ENCODE measurements at regions not wholly inside any gene's neighbourhood (a gene's known extent, or its start where the extent isn't known, plus 50 kb on each side); places are given as distances from the start of the nearest gene placed in this dataset.

DNA sequence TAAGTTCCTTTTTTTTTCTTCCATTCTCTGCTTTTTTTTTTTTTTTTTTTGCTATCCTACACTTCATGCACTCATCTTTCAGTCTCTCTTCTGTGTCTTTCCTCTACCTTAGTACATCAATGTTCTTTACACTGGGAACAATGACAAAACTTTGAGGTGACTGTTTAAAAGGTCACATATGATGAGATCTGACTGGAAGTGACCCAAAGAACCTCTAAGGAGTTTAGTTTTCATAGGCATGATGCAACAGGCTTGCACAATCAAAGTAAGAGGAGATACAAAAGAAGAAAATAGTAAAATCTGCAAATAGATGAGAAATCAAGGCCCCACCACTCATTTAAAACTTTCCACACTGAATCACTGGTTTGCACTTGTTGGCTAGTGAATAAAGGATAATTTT is 840.8 kb downstream of the TBC1D32 start:
- H3K4me3 ChIP-seq (ENCODE audit: extremely low read depth in 1 of 4, insufficient read depth in 2 of 4, low read depth in 3 of 4, low read length in 4 of 4), result no peak overlapping the region
- DNase-seq (ENCODE audit: low read depth in 1 of 2, low spot score in 2 of 2) (no peak), FAIRE-seq (no peak)
- no peaks in the 10 kb centered on the region for H3K27me3 ChIP-seq (replicated peaks in 1 of 4; ENCODE audit: control insufficient read depth in 3 of 4, extremely low read depth in 1 of 4, insufficient read depth in 3 of 4, low read length in 3 of 4)
- H2BK120ac ChIP-seq (replicated peaks; ENCODE audit: low read depth, low read length), result no peak overlapping the region
- H2BK12ac ChIP-seq (ENCODE audit: low read depth, low read length), result no peak overlapping the region
- ChIA-PET POLR2A (ENCODE audit: partially characterized antibody) (no interaction called here), CTCF (ENCODE audit: partially characterized antibody) (no interaction called here)
- no peak overlapping the region for H4K8ac ChIP-seq (ENCODE audit: extremely low read depth, insufficient read depth, low read length)
- H3K36me3 ChIP-seq (ENCODE audit: control insufficient read depth in 2 of 4, insufficient read depth in 4 of 4, low read length in 3 of 4), result no peaks in the 10 kb centered on the region
- no peak overlapping the region for H4K5ac ChIP-seq (ENCODE audit: insufficient read length, low read depth, low read length)
- H3K23ac ChIP-seq (ENCODE audit: insufficient read length), result no peak overlapping the region
- H3K9ac ChIP-seq (replicated peaks in 1 of 4; ENCODE audit: extremely low read depth in 1 of 4, low read depth in 3 of 4, low read length in 3 of 4), result no peak overlapping the region
- no peak overlapping the region for H2AFZ ChIP-seq (ENCODE audit: low read length)
- no peak overlapping the region for H3K27ac ChIP-seq (ENCODE audit: low read depth, low read length)
- H3K4ac ChIP-seq (replicated peaks; ENCODE audit: insufficient read length, low read depth, low read length), result no peak overlapping the region
- TF ChIP-seq HDAC6 (IDR thresholded peaks at IDR 0.05; ENCODE audit: low read depth, low read length) (no peak), RAD21 (IDR thresholded peaks at IDR 0.05 in 1 of 2, conservative IDR thresholded peaks at IDR 0.05 in 1 of 2; ENCODE audit: low read depth in 2 of 2, low read length in 2 of 2) (no peak), POLR2AphosphoS5 (IDR thresholded peaks at IDR 0.05; ENCODE audit: low read depth, low read length) (no peak), GTF2F1 (IDR thresholded peaks at IDR 0.05; ENCODE audit: borderline replicate concordance, low read depth, low read length) (no peak), JUN (IDR thresholded peaks at IDR 0.05; ENCODE audit: low read depth, low read length) (no peak), POU5F1 (IDR thresholded peaks at IDR 0.05; ENCODE audit: low read depth, low read length) (no peak), EGR1 (IDR thresholded peaks at IDR 0.05; ENCODE audit: borderline replicate concordance, low read depth, low read length) (no peak), SIN3A (conservative IDR thresholded peaks at IDR 0.05 in 1 of 2, IDR thresholded peaks at IDR 0.05 in 1 of 2; ENCODE audit: low read depth in 1 of 2, low read length in 2 of 2) (no peak), SAP30 (IDR thresholded peaks at IDR 0.05; ENCODE audit: insufficient read depth, insufficient replicate concordance, low read length) (no peak), SUZ12 (IDR thresholded peaks at IDR 0.05; ENCODE audit: low read length) (no peak), RXRA (IDR thresholded peaks at IDR 0.05; ENCODE audit: insufficient read depth, low read depth, low read length) (no peak), RBBP5 (IDR thresholded peaks at IDR 0.05; ENCODE audit: borderline replicate concordance, low read depth, low read length) (no peak), ASH2L (IDR thresholded peaks at IDR 0.05; ENCODE audit: low read length) (no peak), SRF (IDR thresholded peaks at IDR 0.05; ENCODE audit: low read depth, low read length) (no peak), CHD2 (IDR thresholded peaks at IDR 0.05; ENCODE audit: low read length) (no peak), E2F6 (IDR thresholded peaks at IDR 0.05) (no peak)
- no peak overlapping the region for H3K14ac ChIP-seq (ENCODE audit: insufficient read length)
- H2BK20ac ChIP-seq (ENCODE audit: low read length), result no peak overlapping the region
- no peaks in the 10 kb centered on the region for H3K23me2 ChIP-seq (ENCODE audit: low read depth, low read length)
- no peak overlapping the region for H3K56ac ChIP-seq (replicated peaks; ENCODE audit: insufficient read length, low read depth, low read length)
- no peak overlapping the region for H3K18ac ChIP-seq (ENCODE audit: extremely low read depth, low read length)
- no peaks in the 10 kb centered on the region for H3K9me3 ChIP-seq (ENCODE audit: insufficient read depth in 2 of 2, low read depth in 1 of 2, low read length in 1 of 2)
- no peaks in the 10 kb centered on the region for H3K79me1 ChIP-seq (ENCODE audit: low read depth, low read length)
- H2AK5ac ChIP-seq (ENCODE audit: low read depth, low read length), result no peak overlapping the region
- H3K4me1 ChIP-seq (replicated peaks in 1 of 4; ENCODE audit: control insufficient read depth in 3 of 4, insufficient read depth in 4 of 4, low read length in 3 of 4), result no peaks in the 10 kb centered on the region
- H3K4me2 ChIP-seq (ENCODE audit: insufficient read depth in 1 of 2, low read depth in 2 of 2, low read length in 2 of 2), result no peak overlapping the region
- no peak overlapping the region for H4K91ac ChIP-seq (replicated peaks; ENCODE audit: insufficient read length, low read length)
- no peak overlapping the region for H2BK15ac ChIP-seq (ENCODE audit: low read length)
- H4K20me1 ChIP-seq (replicated peaks in 1 of 2; ENCODE audit: control insufficient read depth in 1 of 2, insufficient read depth in 2 of 2, low read length in 2 of 2), result no peaks in the 10 kb centered on the region
- H2BK5ac ChIP-seq (ENCODE audit: low read depth, low read length), result no peak overlapping the region
- no peaks in the 10 kb centered on the region for H3K79me2 ChIP-seq (ENCODE audit: control insufficient read depth in 1 of 2, insufficient read depth in 2 of 2, low read length in 2 of 2)
